Activated B cell treated with CpG ODN at 0.5 μM for 24 hours (primary cell): ENCODE measurements at regions not wholly inside any gene's neighbourhood (a gene's known extent, or its start where the extent isn't known, plus 50 kb on each side); places are given as distances from the start of the nearest gene placed in this dataset.

Experiments used
- ATAC-seq: fragments of 200-7000 bp; cut with Tn5 transposase; one replicate; pipeline ENCODE4 v1.10.0; 2021; ENCODE audit warnings: low read depth, mild to moderate bottlenecking, moderate library complexity
- CTCF ChIA-PET: fragments of 350-600 bp; sonication (Branson Sonifier 250); formaldehyde crosslinking; loops from one replicate; lab custom pipeline; 2021; ENCODE audit warnings: antibody characterized with exemption; lab: Charles Lee
- POLR2A ChIA-PET: fragments of 350-600 bp; sonication (Branson Sonifier 250); formaldehyde crosslinking; loops from one replicate; lab custom pipeline; 2021; ENCODE audit warnings: antibody characterized with exemption; lab: Charles Lee
- DNase-seq: peaks from one replicate; pipeline ENCODE4 v3.0.0; 2022
- H3K27ac Mint-ChIP-seq: one replicate; pipeline ENCODE4 v1.8.0; 2020; ENCODE audit warnings: mixed read lengths
- H3K27me3 Mint-ChIP-seq: one replicate; pipeline ENCODE4 v1.8.0; 2021; ENCODE audit warnings: mixed read lengths
- H3K36me3 Mint-ChIP-seq: one replicate; pipeline ENCODE4 v1.8.0; 2021; ENCODE audit warnings: low read depth, mixed read lengths
- H3K4me1 Mint-ChIP-seq: one replicate; pipeline ENCODE4 v1.8.0; 2021; ENCODE audit warnings: mixed read lengths
- H3K4me3 Mint-ChIP-seq: one replicate; pipeline ENCODE4 v1.8.0; 2020; ENCODE audit warnings: mild to moderate bottlenecking, mixed read lengths
- H3K9me3 Mint-ChIP-seq: one replicate; pipeline ENCODE4 v1.8.0; 2020; ENCODE audit warnings: mixed read lengths
- intact Hi-C: fragments of 100-400 bp; cut with micrococcal nuclease; formaldehyde crosslinking; loops from one replicate; pipeline ENCODE4 v1.15.1; 2024
- TF ChIP-seq, protein P1 (sequence below): fragments of 200-600 bp; IDR thresholded peaks from one replicate; pipeline ENCODE4 v1.8.0; 2022; ENCODE audit warnings: antibody characterized with exemption, mild to moderate bottlenecking

DNA sequence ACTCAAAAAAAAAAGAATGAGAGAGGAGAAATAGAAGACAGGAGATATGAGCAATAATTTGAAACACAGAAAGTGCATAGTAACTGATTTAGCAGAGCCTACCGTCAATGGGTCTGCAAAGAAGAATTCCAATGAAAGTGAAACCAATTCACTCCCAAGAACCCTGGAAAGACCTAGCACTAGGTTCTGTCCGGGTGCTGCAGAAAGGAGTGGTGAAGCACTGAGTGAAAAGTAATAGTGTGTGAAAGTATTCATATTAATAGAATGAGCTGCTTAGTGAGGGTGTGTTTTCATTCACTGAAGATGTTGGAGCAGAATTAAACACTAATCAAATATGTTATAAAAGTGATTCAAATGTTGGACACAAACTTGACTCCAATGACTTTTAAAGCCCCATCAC, 51.3 kb upstream of the SLC30A5 start:
- ChIA-PET CTCF (interaction anchor here (1.0 to 1.6 kb wide), 3 partner anchors 290 to 295 kb away, joined by 3 to 5 read pairs (median 5); partner anchors contain the start of gene CCDC125), POLR2A (no interaction called here)
- Mint-ChIP-seq H3K4me3 (no peak overlapping the region), H3K27me3 (no peaks in the 10 kb centered on the region), H3K9me3 (no peaks in the 10 kb centered on the region), H3K4me1 (no peaks in the 10 kb centered on the region), H3K36me3 (no peaks in the 10 kb centered on the region), H3K27ac (peak overlapping the region; percentile 79)
- peak; percentile 31 for ATAC-seq
- DNase-seq: no peak
- TF ChIP-seq, protein P1, sequence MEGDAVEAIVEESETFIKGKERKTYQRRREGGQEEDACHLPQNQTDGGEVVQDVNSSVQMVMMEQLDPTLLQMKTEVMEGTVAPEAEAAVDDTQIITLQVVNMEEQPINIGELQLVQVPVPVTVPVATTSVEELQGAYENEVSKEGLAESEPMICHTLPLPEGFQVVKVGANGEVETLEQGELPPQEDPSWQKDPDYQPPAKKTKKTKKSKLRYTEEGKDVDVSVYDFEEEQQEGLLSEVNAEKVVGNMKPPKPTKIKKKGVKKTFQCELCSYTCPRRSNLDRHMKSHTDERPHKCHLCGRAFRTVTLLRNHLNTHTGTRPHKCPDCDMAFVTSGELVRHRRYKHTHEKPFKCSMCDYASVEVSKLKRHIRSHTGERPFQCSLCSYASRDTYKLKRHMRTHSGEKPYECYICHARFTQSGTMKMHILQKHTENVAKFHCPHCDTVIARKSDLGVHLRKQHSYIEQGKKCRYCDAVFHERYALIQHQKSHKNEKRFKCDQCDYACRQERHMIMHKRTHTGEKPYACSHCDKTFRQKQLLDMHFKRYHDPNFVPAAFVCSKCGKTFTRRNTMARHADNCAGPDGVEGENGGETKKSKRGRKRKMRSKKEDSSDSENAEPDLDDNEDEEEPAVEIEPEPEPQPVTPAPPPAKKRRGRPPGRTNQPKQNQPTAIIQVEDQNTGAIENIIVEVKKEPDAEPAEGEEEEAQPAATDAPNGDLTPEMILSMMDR: no peak
- intact Hi-C loops: loop anchor here (1.0 to 2.0 kb wide), 3 partner anchors 50 to 327 kb away; partner anchors contain the start of genes AK6, RAD17 and TAF9

DNA sequence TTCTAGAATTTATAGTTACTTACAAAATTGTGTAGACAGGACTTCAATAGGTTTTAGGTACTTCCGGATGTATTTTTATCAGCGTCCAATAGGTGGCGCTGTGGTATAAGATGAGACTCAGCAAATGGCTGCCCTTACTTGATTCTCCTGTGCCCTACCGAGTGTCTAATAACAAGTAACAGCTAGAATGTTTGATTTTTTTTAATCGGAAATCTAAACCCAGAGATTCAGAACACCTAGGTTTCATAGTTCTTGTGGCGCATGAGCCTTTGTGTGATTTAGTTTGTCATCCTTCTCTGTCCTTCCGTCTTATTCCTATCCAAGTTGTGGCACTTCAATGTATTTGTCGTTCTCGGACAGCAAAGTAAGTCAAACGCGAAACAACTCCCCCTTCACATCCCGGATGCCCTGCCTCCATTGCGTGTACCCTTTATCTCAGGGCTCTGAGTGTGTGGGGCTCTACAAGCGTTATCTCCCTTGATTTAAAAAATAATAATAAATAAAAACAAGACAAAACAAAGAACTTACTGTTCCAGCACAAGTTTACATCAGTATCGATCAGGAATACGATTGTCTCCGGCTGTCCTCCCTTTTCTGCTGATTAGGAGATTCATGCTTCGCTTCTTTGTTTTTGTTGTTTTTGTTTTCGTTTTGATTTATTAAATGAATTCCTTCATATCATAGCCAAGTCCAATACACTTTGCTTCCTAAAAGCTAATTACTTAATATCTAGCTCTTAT, 50.7 kb upstream of the SLC30A5 start:
- Mint-ChIP-seq H3K27me3 (no peaks in the 10 kb centered on the region), H3K27ac (peak overlapping the region; percentile 79), H3K4me3 (peak overlapping the region; percentile 84), H3K9me3 (no peaks in the 10 kb centered on the region), H3K36me3 (no peaks in the 10 kb centered on the region), H3K4me1 (no peaks in the 10 kb centered on the region)
- TF ChIP-seq, protein P1: peak; percentile 27
- ChIA-PET CTCF (interaction anchor here (0.6 to 1.6 kb wide), 5 partner anchors 19 to 324 kb away, joined by 3 to 7 read pairs (median 5); partner anchors contain the start of gene CCDC125), POLR2A (interaction anchor here (1.1 kb wide), 1 partner anchor 50 kb away, joined by 3 read pairs; the partner anchor contains the start of gene SLC30A5)
- DNase-seq: peak; percentile 29
- ATAC-seq: peak; percentile 96
- intact Hi-C loops: loop anchor here (1.0 to 2.0 kb wide), 4 partner anchors 50 to 326 kb away; partner anchors contain the start of genes AK6, RAD17 and TAF9

DNA sequence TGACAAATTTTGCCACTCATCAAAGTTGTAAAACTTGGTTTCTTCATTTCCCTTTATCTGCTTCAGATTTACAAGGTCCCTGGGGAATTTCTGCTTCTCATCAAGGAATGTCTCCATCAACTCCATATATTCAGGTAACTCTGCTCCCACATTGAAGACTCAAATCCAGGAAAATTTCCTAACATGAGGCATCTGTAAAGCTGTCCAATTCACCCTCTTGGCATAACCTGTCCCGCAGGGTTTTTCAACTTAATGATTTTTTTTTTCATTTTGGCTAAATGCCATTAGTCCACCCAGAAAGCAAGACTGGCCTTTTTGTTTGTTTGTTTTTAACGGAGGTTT, 50.2 kb upstream of the SLC30A5 start:
- intact Hi-C loops: loop anchor here (1.0 to 2.0 kb wide), 3 partner anchors 49 to 291 kb away; a partner anchor contains a TSS
- CTCF ChIA-PET: interaction anchor here (0.6 to 1.6 kb wide), 3 partner anchors 20 to 324 kb away, joined by 3 to 7 read pairs (median 5); no protein-coding TSS in a partner anchor
- TF ChIP-seq, protein P1: no peak
- no peak for DNase-seq
- ATAC-seq: no peak
- Mint-ChIP-seq H3K9me3 (no peaks in the 10 kb centered on the region), H3K27me3 (no peaks in the 10 kb centered on the region), H3K4me3 (peak overlapping the region; percentile 52), H3K27ac (no peak overlapping the region), H3K4me1 (no peaks in the 10 kb centered on the region), H3K36me3 (no peaks in the 10 kb centered on the region)
- POLR2A ChIA-PET: interaction anchor here (1.1 kb wide), 1 partner anchor 50 kb away, joined by 3 read pairs; the partner anchor contains the start of gene SLC30A5
